ENCODE measurements at regions not wholly inside any gene's neighbourhood (a gene's known extent, or its start where the extent isn't known, plus 50 kb on each side); places are given as distances from the start of the nearest gene placed in this dataset.

DNA sequence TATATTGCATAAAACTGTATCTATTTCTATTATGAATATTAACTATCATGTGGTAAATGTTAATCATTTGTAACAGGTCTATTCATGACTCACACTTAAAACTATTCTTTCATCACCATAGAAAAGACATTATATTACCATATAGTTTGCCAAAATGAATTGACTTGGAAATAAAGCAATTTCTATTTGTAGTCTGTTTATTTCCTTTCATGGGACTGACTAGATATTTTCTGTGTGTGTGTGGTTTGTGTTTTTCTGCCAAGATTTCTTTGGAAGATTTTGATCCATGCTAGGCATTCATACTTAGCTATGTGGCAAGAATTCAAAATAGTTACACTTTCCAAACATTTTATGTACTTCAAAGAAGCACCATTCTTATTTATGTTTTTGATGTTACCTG, 522.5 kb upstream of the AGTR1 start:
- peak; percentile 75 for DNase-seq (ENCODE audit: low read depth)
- H3K4me3 ChIP-seq (ENCODE audit: low read depth, low read length) = no peak overlapping the region
- TF ChIP-seq, protein P1, sequence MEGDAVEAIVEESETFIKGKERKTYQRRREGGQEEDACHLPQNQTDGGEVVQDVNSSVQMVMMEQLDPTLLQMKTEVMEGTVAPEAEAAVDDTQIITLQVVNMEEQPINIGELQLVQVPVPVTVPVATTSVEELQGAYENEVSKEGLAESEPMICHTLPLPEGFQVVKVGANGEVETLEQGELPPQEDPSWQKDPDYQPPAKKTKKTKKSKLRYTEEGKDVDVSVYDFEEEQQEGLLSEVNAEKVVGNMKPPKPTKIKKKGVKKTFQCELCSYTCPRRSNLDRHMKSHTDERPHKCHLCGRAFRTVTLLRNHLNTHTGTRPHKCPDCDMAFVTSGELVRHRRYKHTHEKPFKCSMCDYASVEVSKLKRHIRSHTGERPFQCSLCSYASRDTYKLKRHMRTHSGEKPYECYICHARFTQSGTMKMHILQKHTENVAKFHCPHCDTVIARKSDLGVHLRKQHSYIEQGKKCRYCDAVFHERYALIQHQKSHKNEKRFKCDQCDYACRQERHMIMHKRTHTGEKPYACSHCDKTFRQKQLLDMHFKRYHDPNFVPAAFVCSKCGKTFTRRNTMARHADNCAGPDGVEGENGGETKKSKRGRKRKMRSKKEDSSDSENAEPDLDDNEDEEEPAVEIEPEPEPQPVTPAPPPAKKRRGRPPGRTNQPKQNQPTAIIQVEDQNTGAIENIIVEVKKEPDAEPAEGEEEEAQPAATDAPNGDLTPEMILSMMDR (IDR thresholded peaks at IDR 0.05; ENCODE audit: insufficient read depth, low read length) = no peak

- TF ChIP-seq, protein P1 (IDR thresholded peaks at IDR 0.05; ENCODE audit: insufficient read depth, low read length) = no peak
- DNase-seq (ENCODE audit: low read depth) = no peak
- no peak overlapping the region for H3K4me3 ChIP-seq (ENCODE audit: low read depth, low read length)
Measured at GRCh38 chr3:148178503-148178902, 519.2 kb upstream of the AGTR1 start.

DNA sequence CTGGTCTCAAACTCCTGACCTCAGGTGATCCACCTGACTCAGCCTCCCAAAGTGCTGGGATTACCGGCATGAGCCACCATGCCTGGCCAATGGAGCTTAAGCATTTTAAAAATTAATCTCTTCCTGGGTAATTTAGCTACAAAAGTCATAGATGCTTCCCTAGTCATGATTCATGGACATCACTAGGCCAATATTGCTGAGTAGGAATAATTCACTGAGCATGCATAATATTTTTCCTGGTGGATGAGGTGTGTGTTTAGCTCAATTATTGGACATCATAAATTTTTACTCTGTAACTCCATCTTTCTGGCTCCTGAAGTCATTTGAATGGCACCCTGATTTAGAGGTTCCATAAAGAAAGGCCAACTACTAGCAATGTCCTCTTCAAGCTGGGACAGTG, 512.9 kb upstream of the AGTR1 start:
- no peak overlapping the region for H3K4me3 ChIP-seq (ENCODE audit: low read depth, low read length)
- no peak for DNase-seq (ENCODE audit: low read depth)
- TF ChIP-seq, protein P1 (IDR thresholded peaks at IDR 0.05; ENCODE audit: insufficient read depth, low read length) = no peak

- DNase-seq (ENCODE audit: low read depth) = no peak
- H3K4me3 ChIP-seq (ENCODE audit: low read depth, low read length) = no peak overlapping the region
- TF ChIP-seq, protein P1 (IDR thresholded peaks at IDR 0.05; ENCODE audit: insufficient read depth, low read length) = no peak
Measured at GRCh38 chr3:148186881-148187280, 510.8 kb upstream of the AGTR1 start.

GRCh38 chr3:148187296-148187695, 510.4 kb upstream of the AGTR1 start:
- no peak for DNase-seq (ENCODE audit: low read depth)
- TF ChIP-seq, protein P1 (IDR thresholded peaks at IDR 0.05; ENCODE audit: insufficient read depth, low read length) = no peak
- H3K4me3 ChIP-seq (ENCODE audit: low read depth, low read length) = no peak overlapping the region

DNA sequence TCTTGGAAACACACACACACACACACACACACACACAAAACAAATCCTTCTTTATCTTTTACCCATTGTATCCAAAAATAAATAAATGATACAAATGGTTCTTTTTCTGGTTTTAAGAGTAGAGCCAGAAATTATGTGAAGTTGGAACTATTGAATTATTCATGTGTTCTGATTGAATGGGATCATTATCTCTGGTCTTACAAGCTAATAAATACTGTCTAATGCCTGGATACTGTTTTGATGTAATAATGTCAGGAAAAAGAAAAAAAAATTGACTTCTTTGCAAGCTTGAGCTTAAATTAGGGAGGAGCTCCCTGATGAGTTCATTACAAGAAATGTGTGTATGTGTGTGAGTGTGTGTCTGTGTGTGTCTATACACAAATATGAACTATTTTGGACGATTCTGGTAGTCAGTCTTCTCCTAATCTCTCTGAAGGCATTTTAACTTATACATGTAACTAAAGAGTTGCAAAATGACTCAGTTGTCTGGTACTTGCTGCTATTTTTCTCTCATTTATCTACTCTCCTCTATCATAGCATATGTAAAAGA, 507.2 kb upstream of the AGTR1 start:
- peak; percentile 24 for DNase-seq (ENCODE audit: low read depth)
- TF ChIP-seq, protein P1 (IDR thresholded peaks at IDR 0.05; ENCODE audit: insufficient read depth, low read length) = no peak
- H3K4me3 ChIP-seq (ENCODE audit: low read depth, low read length) = no peak overlapping the region

DNA sequence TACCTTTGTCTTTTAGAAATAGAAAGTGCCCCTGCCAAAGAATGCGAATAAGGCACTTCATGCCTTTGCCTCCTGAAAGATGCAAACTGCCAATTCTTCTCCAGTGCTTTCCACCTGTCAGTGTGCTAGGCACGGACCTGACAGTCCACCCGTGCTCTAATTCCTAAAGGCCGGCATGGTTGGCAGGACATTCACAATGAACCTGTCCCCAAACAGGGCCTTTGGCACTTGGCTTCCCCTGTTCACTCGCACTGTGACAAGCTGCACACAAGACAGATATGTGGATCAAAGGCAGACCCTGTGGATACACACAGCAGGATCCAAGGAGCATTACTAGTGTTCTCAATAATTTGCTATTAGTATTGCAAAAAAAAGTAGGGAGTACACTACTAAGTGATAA, 505.7 kb upstream of the AGTR1 start:
- TF ChIP-seq, protein P1 (IDR thresholded peaks at IDR 0.05; ENCODE audit: insufficient read depth, low read length) = no peak
- no peak for DNase-seq (ENCODE audit: low read depth)

More for the DNA sequence above, 505.7 kb upstream of the AGTR1 start:
- H3K4me3 ChIP-seq (ENCODE audit: low read depth, low read length) = no peak overlapping the region

All from fibroblast of the aortic adventitia (primary cell).